DMS 273 (cell line): ENCODE measurements at regions not wholly inside any gene's neighbourhood (a gene's known extent, or its start where the extent isn't known, plus 50 kb on each side); places are given as distances from the start of the nearest gene placed in this dataset.
"Not testable (repeated sequence)": the region's sequence is repeated elsewhere in the genome, so short reads cannot be mapped to it uniquely, and the experiment has no call there.

Experiments
- DNase-seq: peaks from one replicate; lab custom pipeline; 2025; ENCODE audit not compliant: unreplicated experiment; lab: John Stamatoyannopoulos, UW

DNA sequence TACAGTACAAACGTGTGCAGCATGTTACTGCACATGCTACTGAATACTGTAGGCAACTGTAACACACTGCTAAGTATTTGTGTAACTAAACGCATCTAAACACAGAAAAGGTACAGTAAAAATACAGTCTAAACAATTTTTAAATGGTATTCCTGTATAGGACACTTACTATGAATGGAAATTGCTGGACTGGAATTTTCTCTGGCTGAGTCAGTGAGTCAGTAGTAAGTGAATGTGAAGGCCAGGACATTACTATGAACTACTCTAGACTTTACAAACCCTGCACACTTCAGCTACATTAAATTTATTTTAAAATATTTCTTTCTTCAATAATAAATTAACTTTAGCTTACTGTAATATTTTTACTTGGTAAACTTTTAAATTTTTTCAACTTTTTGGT lies 225.0 kb upstream of the TENT5A start:
- DNase-seq, result no peak

DNA sequence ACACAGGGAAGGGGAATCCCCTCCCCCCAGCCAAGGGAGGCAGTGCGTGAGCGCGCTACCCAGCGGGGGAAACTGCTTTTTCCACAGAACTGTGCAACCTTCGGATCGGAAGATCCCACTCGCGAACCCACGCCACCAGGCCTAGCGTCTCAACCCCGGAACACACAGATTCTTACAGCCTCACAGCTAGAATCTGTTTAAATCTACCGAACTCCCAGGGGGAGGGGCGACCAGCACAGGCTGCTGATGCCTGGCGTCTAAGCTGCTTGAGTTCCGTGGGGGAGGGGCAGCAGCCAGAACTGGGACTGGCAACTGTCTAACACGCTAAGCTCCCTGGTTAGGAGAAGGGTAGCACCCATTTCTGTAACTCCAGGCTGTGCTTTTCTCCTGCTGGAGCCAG lies 217.3 kb upstream of the TENT5A start:
- no peak for DNase-seq

DNA sequence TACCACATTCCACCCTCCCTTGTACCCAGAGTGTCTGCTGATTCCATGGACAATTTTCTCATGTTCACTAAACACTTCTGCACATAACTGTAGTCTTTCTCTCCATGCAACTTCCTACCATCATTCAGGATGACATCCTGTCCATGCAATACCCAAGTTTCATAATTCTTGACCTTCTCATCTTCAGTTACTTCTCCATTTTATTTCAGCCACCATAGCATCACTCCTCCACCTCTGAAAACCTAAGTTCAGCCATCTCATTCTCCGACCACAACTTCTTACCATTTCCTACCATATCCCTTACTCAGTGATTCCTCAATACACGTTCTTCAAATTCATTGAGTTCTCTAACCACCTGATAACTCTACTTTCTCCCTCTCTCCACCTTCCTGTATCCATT lies 216.5 kb upstream of the TENT5A start:
- DNase-seq, result no peak

DNA sequence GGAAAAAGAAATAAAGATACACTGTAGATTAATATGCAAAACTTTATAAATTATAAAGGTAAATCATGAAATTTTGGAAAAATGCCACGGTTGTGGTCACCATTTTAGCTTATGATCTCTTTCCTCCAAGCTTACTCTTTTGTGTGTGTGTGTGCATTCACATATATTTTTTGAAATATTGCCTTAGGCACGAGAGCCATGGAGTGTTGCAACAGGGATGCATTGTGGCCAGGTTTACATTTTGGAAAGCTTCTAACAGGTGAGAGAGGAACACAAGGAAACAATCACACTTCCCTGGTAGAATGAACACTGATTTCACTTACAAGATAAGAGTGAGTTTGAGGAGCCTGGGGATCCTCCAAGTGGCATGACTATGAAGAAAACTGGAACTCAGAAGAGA lies 214.5 kb upstream of the TENT5A start:
- no peak for DNase-seq

DNA sequence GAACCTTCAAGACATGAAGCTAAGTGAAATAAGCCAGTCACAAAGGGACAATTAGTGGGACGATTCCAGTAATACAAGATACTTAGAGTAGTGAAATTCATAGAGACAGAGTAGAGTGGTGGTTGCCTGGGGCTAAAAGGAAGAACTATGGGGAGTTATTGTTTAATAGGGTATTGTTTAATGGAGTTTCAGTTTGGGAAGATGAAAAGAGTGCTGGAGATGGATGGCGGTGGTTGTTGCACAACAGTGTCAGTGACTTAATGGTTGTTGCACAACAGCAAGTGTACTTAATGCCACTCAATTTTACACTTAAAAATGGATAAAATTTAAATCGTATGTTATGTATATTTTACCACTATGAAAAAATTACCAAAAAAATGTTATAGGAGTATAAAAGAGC lies 209.7 kb upstream of the TENT5A start:
- DNase-seq, result no peak

DNA sequence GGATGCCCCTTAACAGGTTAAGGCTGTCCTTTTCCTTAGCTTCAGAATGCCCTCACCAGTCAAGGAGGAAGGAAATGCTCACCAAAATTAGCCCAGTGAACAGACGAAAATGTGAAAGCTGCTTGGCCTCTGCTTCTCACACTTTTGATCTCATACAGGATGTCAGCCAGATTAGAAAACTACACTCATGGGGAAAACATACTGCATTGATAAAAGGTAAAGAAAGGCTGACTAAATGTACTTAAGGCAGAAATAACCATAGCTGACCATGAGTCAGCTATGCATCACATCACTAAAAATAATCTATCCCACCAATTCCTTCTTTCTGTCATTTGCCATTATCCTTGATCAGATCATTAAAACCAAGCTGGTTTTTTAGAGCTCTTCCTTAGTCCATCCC lies 198.4 kb upstream of the TENT5A start:
- DNase-seq, result no peak

DNA sequence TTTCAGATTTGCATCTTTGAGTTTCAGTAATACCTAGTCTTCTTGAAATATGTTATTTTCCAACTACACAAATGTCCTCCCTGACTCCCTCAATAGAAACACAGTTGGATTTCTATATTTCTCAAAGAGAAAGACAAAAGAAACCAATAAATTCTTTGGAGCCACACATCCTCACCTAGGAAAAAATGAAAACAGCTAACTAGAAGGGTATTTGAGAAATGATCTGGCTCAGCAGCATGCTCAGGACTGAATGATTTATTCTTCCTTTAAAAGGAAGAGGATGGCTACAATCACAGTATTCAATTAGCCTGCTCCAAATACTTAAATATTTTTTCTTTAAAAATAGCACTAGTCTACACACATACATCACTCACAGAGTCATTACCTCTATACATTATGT lies 196.4 kb upstream of the TENT5A start:
- no peak for DNase-seq

DNA sequence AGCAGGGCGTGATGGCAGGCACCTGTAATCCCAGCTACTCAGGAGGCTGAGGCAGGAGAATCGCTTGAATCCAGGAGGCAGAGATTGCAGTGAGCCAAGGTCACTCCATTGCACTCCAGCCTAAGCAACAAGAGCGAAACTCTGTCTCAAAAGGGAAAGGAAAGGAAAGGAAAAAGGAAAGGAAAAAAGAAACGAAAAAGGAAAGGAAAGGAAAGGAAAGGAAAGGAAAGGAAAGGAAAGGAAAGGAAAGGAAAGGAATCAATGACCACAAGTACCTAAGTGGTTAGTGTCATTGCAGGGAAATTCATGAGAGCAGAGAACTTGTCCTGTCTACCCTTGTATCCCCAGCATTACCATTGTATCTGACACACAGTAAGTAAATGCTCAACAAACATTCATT lies 195.7 kb upstream of the TENT5A start:
- DNase-seq, result not testable (repeated sequence)

DNA sequence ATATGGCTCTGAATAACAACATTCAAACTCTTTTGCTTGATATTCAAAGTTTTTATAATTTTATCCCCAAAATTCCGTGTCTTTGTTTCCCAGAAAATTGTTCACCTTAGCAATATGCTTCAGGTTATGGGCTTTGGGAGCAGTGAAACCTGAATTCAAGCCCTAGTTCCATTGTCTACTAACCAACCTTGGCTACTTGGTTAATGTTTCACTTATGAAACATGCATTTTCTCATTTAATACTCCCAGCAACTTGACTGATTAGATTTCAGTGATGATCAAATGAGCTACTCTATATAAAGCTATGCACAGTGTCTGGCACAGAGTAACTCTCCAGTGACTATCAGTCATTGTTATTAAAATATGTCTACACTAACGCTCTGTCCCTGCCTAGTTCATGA lies 192.2 kb upstream of the TENT5A start:
- no peak for DNase-seq

DNA sequence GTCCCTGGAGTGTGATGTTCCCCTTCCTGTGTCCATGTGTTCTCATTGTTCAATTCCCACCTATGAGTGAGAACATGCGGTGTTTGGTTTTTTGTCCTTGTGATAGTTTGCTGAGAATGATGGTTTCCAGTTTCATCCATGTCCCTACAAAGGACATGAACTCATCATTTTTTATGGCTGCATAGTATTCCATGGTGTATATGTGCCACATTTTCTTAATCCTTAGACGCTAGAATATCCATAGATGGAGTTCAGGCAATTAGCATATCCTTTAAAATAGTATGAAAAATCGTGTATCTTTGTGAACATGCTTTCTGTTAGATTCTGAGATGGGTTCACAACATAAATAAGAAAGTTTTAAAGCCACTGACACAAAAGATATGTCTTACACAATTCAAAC lies 190.4 kb upstream of the TENT5A start:
- not testable (repeated sequence) for DNase-seq

DNA sequence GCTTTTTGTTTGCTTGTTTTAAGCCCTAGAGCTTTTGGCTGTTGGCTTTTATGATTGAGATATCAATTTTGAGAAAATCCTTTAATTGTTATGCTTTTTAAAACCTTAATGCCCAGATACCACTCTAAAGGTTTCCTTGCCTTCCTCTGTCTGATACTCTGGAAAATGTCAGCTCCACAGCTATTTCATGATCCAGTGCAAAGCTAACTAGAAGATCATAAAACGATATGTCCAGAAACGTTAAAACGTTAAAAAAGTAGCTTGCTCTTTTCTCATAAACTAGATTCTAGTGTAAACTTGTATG lies 189.5 kb upstream of the TENT5A start:
- no peak for DNase-seq

DNA sequence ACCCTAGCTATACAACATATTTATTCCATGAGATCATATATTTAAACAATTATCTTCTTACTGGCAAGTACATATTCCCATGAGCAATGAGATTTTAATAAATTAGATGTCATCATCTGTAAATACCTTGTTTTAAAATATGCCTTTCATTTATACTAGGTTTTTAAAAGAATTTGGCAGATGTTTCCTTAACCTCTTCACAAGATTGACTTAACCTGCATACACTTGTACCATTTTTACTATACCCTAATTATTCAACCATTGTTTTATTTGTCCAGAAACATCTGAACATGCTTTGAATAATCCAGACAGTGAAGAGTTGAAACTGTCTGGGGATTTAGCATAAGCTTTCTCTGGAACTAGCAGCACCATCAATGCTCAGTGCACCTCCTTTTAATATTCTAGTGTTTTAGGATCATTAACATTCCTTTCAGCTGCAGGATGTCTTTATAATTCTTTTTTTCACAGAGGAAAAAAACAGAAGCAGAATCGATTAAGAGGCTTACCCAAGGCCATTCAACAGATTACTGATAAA lies 188.0 kb upstream of the TENT5A start:
- no peak for DNase-seq

DNA sequence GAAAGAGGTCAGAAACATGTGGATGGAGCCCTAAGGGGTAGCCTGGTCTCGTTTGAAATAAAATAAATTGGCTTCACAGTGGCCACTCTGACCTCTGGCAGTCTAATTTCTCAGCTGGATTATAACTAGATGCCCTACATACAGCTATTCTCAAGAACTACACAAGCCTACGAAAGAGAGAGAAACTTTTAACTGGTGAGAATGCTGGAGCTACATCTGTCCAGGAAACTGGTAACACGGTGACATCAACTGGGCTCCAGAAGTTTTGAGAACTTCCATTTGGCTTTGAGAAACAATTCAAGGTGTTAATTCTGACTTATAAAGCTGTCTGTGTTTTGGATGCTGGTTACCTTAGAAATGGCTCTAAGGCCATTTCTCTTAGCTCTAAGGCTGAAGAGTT lies 187.3 kb upstream of the TENT5A start:
- DNase-seq, result no peak

DNA sequence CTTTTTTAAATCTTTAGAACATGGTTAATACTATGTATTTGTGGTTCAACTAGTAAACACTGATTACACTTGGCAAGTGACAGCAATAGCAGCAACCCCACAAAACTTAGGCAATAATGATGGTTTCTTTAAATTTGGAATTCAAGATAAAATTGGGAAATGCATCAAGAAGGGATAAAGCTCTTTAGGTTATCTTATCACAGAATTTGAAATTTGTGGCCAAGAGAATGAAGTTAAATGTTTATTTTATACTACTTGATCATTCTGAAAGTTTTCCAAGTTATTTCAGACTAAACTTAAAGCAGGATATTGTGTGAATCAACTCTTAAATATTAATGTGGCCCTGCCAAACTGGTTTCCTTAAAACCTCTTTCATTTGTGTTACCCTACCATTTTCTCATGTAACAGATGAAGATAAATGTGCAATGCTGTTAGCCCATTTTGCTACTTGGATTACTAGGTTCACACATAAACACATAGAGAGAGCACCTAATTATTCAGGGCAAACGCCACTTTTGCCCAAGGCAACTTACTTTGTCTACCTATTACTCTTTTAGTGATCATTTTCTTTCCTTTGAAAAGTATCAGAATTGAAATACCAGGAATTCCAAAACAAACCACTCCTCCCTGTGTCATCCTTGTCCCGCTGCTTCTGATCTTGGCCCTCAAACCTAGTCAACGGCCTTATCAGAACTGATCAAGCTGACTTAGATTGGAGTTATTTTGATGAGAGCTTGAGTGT lies 186.7 kb upstream of the TENT5A start:
- no peak for DNase-seq

DNA sequence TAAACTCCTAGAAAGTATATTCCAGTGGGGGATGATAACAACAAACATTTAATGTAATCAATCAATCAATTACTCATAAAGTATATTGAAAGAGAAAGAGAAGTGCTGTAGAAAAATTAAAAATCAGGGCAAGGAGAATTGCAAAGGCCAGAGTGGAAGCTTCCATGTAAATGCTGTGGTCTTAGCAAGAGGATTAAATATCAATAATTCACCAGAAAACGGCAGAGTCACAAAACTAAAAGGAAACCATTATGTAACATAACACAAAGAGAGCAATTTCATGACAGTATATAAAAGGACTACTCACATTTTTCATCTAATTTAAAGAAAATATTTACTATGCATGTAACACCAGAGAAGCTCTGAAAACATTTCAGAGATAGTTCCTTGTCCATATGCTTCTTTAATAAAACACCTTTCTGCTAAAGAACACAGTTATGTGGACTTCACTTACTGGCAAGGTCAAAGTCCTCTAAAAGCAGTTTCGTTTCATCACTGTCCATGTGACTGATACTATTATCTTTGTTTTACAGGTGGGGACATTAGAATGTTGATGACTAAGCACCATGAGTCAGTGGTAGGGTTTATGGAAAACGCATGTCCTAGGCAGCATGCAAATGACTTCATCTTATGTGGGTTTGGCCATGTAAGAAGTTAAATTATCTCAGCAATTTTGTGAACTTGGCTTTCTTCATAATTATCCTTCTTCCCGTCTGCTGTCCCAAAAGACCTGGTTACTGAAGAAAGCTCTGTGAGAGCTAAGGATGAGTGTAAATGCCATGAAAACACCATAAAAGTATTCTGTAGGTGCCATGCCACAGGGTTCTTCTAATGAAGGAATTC lies 185.8 kb upstream of the TENT5A start:
- peak; percentile 9 for DNase-seq

DNA sequence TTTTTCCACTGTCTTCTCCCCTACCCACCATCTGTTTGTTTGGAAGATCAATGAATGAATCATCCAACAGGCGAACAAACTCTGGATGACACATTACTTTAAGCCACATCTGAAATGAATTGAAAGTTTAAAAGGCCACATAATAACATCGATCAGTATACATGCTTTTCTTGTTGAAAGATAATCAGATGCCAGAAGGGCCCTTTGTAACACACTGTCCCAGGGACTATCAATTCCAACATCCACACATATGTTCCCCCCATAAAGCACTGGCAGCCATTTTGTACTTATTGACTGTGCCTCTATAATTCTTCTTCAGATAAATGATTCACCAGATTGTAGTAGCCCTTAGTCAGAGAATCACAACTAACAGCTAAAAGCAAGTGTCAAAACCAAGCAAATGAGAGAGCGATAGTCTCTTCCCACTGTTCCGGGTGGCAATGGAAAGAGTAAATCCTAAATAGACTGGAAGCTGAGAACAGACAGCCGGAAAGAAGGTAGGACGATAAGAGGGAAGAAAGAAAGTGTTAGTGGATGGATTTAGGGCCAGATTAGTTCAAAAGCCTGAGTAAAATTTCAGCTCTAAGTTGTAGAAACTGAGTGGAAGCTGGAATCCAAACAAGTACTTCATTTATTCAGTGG lies 184.9 kb upstream of the TENT5A start:
- no peak for DNase-seq

DNA sequence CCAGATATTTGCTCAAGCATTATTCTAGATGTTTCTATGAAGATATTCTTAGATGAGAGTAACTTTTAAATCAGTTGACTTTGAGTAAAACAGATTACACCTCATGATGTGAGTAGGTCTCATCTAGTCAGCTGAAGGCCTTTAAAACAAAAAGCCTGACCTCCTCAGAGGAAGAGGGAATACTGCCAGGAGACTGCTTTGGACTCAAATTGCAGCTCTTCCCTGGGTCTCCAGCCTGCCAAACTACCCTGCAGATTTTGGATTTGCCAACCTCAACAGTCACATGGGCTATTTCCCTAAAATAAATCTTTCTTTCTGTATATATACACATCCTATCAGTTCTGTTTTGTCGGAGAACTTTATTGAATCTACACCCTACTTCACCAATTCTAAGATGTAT lies 182.5 kb upstream of the TENT5A start:
- DNase-seq, result no peak

DNA sequence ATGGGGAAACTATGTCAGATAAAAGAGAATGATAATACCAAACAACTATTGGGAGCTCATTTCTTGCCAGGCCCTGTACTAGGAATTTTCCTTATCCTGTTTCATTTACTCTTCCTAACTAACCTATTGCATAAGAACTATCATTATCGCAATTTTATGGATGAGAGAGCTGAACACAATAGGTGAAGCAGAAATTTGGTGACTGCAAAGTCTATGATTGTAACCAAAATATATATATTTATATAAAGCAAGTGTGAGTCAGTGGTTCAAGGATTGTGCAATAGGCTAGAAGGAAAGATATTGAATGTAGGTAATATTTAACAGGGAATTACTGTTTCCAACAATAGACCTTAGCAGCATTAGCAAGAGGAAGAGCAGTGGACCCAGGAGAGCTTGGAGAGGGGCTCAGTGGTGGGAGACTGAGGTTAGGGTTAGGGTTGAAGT lies 181.1 kb upstream of the TENT5A start:
- no peak for DNase-seq

DNA sequence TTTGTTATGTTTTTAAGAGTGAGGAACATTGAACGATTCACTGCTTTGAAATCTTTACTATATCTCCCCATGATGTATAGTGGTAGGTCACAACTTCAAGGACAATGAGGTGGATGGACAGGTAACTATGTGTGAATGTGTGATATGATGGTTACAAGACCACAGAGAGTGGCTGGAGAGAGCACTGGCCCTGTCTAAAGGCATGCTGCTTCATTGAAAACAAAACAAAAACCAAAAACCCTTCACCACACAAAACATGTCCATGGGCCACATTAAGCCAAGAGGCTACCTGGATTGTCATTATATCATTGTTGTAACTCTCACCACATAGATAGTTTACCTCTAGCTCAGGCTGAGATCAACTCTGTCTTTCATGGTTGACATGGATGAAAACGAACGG lies 180.6 kb upstream of the TENT5A start:
- no peak for DNase-seq

DNA sequence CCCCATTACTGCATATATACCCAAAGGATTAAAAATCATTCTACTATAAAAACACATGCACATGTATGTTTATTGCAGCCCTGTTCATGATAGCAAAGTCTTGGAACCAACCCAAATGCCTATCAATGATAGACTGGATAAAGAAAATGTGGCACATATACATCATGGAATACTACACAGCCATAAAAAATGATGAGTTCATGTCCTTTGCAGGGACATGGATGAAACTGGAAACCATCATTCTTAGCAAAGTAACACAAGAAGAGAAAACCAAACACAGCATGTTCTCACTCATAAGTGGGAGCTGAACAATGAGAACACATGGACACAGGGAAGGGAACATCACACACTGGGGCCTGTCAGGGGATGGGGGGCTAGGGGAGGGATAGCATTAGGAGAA lies 180.0 kb upstream of the TENT5A start:
- DNase-seq, result not testable (repeated sequence)

DNA sequence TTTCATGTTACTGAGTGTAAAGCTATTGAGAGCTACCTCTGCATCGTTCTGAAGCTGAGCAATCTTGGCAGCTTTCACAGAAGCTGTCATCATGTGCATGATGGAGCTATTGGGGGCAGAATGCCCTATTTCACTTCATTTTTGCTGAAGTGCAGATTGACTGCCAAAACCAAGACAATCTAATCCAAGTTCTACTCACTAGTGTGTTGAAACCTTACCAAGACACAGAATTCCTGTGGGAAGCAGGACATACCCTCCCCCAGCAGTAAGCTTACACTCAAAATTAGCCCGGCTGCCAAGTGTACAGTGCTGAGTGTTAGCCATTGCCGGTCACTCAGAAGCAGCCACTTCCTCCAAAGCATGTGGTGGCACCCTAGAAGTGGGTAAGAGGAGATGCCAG lies 177.3 kb upstream of the TENT5A start:
- DNase-seq, result no peak

DNA sequence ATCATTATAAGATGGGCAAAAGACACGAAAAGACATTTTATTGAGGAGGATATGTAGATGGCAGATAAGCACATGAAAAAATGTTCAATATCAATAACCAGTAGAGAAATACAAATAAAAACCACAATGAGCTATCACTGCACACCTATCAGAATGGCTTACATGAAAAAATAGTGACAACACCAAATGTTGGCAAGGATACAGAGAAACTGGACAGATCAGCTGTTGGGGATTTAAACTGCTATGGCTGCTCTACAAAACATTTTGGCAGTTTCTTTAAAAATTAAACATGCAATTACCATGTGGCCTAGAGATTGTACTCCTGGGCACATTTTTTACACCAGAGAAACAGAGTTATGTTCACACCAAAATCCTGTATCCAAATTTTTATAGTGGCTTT lies 172.7 kb upstream of the TENT5A start:
- DNase-seq, result no peak
